ENCODE measurements at regions not wholly inside any gene's neighbourhood (a gene's known extent, or its start where the extent isn't known, plus 50 kb on each side); places are given as distances from the start of the nearest gene placed in this dataset.

DNA sequence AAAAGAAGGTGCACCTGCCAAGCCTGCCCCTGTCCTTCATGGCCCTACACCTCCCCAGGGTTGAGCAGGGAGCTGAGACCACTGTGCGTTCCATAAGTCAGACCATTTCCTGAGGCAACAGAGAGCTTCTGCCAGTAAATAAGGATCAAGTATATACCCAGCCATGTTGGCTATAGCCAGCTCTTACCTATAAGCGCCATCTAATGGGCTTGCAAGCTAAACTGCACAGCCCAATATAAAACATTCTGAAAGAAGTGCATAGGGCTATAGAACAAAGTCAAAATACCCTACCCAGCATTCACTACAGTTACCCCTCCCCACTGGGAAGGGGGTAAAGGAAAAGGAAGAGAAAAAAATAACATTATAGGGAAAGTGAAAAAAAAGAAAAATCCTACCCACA, 59.3 kb upstream of the SCAF11 start:
- TF ChIP-seq, protein P1, sequence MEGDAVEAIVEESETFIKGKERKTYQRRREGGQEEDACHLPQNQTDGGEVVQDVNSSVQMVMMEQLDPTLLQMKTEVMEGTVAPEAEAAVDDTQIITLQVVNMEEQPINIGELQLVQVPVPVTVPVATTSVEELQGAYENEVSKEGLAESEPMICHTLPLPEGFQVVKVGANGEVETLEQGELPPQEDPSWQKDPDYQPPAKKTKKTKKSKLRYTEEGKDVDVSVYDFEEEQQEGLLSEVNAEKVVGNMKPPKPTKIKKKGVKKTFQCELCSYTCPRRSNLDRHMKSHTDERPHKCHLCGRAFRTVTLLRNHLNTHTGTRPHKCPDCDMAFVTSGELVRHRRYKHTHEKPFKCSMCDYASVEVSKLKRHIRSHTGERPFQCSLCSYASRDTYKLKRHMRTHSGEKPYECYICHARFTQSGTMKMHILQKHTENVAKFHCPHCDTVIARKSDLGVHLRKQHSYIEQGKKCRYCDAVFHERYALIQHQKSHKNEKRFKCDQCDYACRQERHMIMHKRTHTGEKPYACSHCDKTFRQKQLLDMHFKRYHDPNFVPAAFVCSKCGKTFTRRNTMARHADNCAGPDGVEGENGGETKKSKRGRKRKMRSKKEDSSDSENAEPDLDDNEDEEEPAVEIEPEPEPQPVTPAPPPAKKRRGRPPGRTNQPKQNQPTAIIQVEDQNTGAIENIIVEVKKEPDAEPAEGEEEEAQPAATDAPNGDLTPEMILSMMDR (IDR thresholded peaks at IDR 0.05; ENCODE audit: control extremely low read depth, extremely low read depth) = no peak
- no peak for ATAC-seq (ENCODE audit: insufficient read depth, low FRiP score)

DNA sequence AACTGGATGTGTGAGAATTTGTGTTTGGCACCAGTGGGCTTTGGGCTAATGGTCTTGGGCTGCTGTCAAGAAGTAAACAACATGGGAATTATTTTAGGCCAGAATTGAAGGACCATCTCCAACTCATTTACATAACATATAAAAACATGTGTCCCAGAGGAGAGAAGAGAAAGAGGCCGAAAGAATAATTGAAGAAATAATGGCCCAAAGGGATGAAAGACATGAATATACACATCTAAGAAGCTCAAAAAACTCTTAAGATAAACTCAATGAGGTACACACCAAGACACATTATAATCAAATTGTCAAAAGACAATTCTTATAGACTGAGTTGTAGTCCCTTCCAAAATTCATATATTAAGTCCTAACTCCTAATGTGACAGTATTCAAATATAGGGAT, 56.1 kb upstream of the SCAF11 start:
- WGBS, 2 donors = 96% methylated on average over 1 of the region's 1 CpG
- ATAC-seq (ENCODE audit: insufficient read depth, low FRiP score) (no peak), DNase-seq (no peak)
- no peaks in the 10 kb centered on the region for H3K36me3 ChIP-seq (ENCODE audit: control insufficient read depth in 4 of 4, insufficient read depth in 4 of 4, low read length in 4 of 4)
- no peaks in the 10 kb centered on the region for H3K27me3 ChIP-seq (ENCODE audit: control insufficient read depth in 3 of 3, insufficient read depth in 3 of 3, low read length in 2 of 3)
- H3K4me1 ChIP-seq (ENCODE audit: control insufficient read depth in 5 of 5, insufficient read depth in 5 of 5, low read length in 5 of 5) = no peaks in the 10 kb centered on the region
- H3K9ac ChIP-seq (ENCODE audit: insufficient read depth in 1 of 2, low read length in 2 of 2) = no peak overlapping the region
- H3K27ac ChIP-seq (ENCODE audit: low read depth in 1 of 2, low read length in 1 of 2) = no peak overlapping the region
- TF ChIP-seq, protein P1 (IDR thresholded peaks at IDR 0.05; ENCODE audit: control extremely low read depth, extremely low read depth) = no peak
- peaks cover 0 to 28% (median 17%) of the 10 kb centered on the region in 4 donors for H3K9me3 ChIP-seq (ENCODE audit: control insufficient read depth in 4 of 4, insufficient read depth in 3 of 4, low read length in 3 of 4)
- no peak overlapping the region for H3K4me3 ChIP-seq

More for the DNA sequence above, 59.3 kb upstream of the SCAF11 start:
- H3K4me3 ChIP-seq = no peak overlapping the region
- no peak for DNase-seq
- no peak overlapping the region for H3K9ac ChIP-seq (ENCODE audit: insufficient read depth in 1 of 2, low read length in 2 of 2)
- H3K4me1 ChIP-seq (ENCODE audit: control insufficient read depth in 5 of 5, insufficient read depth in 5 of 5, low read length in 5 of 5) = no peaks in the 10 kb centered on the region
- peaks cover 0 to 31% (median 17%) of the 10 kb centered on the region in 4 donors for H3K9me3 ChIP-seq (ENCODE audit: control insufficient read depth in 4 of 4, insufficient read depth in 3 of 4, low read length in 3 of 4)
- no peaks in the 10 kb centered on the region for H3K27me3 ChIP-seq (ENCODE audit: control insufficient read depth in 3 of 3, insufficient read depth in 3 of 3, low read length in 2 of 3)
- no peaks in the 10 kb centered on the region for H3K36me3 ChIP-seq (ENCODE audit: control insufficient read depth in 4 of 4, insufficient read depth in 4 of 4, low read length in 4 of 4)
- no peak overlapping the region for H3K27ac ChIP-seq (ENCODE audit: low read depth in 1 of 2, low read length in 1 of 2)
- 38 to 83% methylated on average over 2 of the region's 2 CpGs for WGBS, 2 donors

DNA sequence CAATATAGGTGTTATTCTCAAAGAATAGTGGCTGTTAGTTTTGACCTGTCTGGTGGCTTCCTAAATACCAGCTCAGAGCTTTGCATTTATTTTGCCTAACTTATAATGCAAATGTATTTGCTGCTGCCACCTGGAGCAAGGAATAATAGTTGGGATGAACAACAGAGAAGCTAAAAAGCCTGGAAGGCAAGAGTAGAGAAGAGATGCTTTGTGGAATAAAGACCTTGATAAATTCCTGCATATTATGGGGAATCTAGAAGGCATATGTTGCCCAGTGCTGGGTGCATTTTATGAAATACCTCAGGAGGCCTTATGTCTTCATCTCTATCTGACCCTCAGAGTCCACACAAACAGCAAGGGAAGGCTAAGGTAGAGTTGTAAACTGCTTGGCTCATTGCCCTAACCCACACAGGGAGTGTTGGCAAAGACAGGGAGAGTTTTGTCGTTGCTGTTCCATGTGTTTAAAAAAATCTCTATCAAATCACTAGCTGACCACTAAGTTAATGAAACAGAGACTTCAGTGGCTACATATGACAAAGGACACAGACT, 53.7 kb upstream of the SCAF11 start:
- Histone ChIP-seq H3K36me3 (ENCODE audit: control insufficient read depth in 4 of 4, insufficient read depth in 4 of 4, low read length in 4 of 4) (no peaks in the 10 kb centered on the region), H3K27ac (ENCODE audit: low read depth in 1 of 2, low read length in 1 of 2) (no peak overlapping the region), H3K9ac (ENCODE audit: insufficient read depth in 1 of 2, low read length in 2 of 2) (no peak overlapping the region), H3K4me3 (no peak overlapping the region), H3K9me3 (ENCODE audit: control insufficient read depth in 4 of 4, insufficient read depth in 3 of 4, low read length in 3 of 4) (peaks cover 0 to 16% (median 9%) of the 10 kb centered on the region in 4 donors), H3K4me1 (ENCODE audit: control insufficient read depth in 5 of 5, insufficient read depth in 5 of 5, low read length in 5 of 5) (no peaks in the 10 kb centered on the region), H3K27me3 (ENCODE audit: control insufficient read depth in 3 of 3, insufficient read depth in 3 of 3, low read length in 2 of 3) (no peaks in the 10 kb centered on the region)
- no peak for DNase-seq
- no peak for ATAC-seq (ENCODE audit: insufficient read depth, low FRiP score)
- TF ChIP-seq, protein P1 (IDR thresholded peaks at IDR 0.05; ENCODE audit: control extremely low read depth, extremely low read depth) = no peak
- WGBS, 2 donors = 41 to 57% methylated on average over 1 of the region's 1 CpG
